ENCODE measurements at regions not wholly inside any gene's neighbourhood (a gene's known extent, or its start where the extent isn't known, plus 50 kb on each side); places are given as distances from the start of the nearest gene placed in this dataset.

- TF ChIP-seq NFRKB (IDR thresholded peaks at IDR 0.05) (no peak), LEF1 (IDR thresholded peaks at IDR 0.05; ENCODE audit: borderline replicate concordance) (no peak), ELF4 (IDR thresholded peaks at IDR 0.05) (no peak), SP1 (IDR thresholded peaks at IDR 0.05) (no peak), BHLHE40 (IDR thresholded peaks at IDR 0.05; ENCODE audit: borderline replicate concordance) (no peak), L3MBTL2 (conservative IDR thresholded peaks at IDR 0.05) (no peak), SUZ12 (IDR thresholded peaks at IDR 0.05) (no peak), FOXM1 (IDR thresholded peaks at IDR 0.05; ENCODE audit: borderline replicate concordance) (no peak), TARDBP (IDR thresholded peaks at IDR 0.05) (no peak), FOXA1 (IDR thresholded peaks at IDR 0.05) (no peak), ARNT (IDR thresholded peaks at IDR 0.05) (no peak), HDGF (IDR thresholded peaks at IDR 0.05; ENCODE audit: borderline replicate concordance) (no peak), ZNF384 (IDR thresholded peaks at IDR 0.05) (no peak)
These were observed 401.2 kb downstream of the PTH2R start for GRCh38 chr2:208807756-208808155.
